RPMI7951 (cell line): ENCODE measurements at regions not wholly inside any gene's neighbourhood (a gene's known extent, or its start where the extent isn't known, plus 50 kb on each side); places are given as distances from the start of the nearest gene placed in this dataset.

Experiments
- DNase-seq: peaks from one replicate; pipeline ENCODE4 v3.0.0-alpha.2; 2012; ENCODE audit warnings: low read depth

DNA sequence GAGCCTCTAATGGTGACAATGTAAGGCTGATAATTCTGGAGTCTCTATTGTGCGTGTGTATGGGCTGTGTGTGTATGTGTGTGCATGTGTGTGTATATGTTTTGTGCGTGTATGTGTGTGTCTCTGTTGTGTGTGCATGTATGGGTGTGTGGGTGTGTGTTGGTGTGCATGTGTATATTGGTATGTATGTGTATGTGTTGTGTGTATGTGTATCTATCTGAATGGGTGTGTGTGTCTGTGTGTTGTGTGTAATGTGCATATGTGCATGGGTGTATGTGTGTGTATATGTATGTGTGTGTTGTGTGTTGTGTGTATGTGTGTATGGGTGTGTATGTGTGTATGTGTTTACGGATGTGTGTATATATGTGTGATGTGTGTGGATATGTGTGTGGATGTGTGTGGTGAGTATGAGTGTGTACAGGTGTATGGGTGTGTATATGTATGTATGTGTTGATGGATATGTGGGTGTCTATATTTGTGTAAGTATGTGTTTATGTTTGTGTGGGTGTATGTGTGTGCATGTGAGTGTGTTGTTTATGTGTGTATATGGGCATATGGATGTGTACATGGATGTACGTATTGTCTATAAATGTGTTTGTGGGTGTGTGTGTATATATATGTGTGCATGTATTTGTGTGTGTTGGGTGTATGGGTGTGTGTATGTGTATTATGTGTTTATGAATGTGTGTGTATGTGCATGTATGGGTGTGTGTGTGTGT is 366.7 kb downstream of the UQCRFS1 start:
- no peak for DNase-seq

DNA sequence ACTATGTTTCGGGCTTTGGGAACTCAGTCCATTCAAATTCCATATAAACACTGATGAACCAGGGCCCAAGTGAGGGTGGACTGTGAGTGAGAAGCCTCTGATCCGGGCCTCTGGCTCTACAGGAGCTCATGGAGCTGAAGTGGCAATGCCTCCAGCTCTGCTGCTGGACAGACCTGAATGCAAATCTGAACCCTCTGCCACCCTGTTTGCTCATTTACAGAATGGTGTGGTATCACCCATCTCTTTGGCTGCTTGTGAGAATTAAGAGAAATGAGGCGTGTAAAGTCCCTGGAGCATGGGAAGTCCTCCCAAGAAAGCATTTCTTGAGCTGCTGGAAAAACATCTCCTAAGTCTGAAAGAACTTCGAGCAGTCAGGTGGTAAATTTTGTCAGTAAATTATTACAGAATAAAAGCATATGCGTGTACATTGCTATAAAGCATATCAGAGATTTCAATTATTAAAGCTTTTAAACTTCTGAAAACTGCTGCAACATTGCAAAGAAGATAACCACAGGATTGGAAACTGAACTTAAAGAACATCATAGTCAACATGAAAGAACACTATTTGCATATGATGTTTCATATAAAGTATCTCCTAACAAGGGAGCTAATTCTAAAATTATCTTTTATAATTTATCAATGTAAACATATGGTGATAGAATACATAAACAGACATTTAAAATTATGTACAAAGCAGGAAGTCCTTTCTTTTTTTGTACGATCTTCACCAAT is 369.0 kb downstream of the UQCRFS1 start:
- no peak for DNase-seq

DNA sequence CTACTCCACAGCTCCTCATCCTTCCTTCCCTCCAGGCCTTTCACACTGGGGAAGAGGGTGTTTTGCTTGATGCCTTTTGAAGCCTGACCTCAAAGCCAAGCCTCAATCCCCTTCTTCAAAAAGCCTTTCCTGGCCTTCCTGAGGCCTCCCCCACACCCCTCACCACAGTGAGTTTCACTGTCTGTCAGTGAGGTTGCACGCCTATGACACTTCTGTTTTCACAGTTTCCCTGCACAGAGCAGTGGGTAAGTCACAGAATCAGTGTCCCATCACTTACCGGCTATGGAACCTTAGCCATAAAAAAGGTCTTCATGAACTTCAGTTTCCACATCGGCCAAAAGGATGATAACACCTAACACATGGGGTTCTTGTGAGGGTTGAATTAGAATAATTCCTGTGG is 371.4 kb downstream of the UQCRFS1 start:
- no peak for DNase-seq

DNA sequence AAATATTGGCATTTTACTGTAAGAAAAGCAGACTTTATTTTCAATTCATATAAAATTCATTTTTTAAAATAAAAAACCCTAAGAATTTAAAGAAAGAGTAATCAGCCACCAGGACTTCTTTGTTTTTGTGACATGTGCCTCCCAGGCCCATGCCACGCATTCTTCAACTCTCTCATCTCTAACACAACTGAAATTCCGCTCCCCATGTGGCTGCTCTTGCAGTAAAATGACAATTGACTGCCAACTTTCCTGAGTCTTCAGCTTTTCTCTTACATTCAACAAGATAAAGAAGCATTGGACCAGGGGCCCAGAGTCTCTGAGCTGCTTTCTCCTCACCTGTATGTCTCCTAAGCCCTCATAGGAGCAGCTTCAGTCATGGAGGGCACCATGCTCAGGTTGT is 372.1 kb downstream of the UQCRFS1 start:
- DNase-seq, result no peak

DNA sequence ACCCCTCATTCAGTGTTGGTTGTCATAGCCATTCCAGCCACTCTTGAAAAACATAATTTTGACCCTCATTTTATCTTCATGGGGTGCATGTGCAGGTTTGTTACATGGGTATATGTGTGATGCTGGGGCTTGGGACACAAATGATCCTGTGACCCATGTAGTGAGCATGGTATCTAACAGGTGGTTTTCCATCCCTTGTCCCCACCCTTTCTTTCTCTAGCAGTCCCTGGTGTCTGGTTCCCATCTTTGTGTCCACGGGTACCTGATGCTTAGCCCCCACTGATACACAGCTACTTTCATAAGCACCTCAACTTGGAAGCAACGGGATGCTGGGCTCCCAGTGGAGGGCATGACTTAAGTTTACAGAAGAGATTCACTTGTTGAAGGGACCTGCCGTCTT is 373.5 kb downstream of the UQCRFS1 start:
- no peak for DNase-seq

DNA sequence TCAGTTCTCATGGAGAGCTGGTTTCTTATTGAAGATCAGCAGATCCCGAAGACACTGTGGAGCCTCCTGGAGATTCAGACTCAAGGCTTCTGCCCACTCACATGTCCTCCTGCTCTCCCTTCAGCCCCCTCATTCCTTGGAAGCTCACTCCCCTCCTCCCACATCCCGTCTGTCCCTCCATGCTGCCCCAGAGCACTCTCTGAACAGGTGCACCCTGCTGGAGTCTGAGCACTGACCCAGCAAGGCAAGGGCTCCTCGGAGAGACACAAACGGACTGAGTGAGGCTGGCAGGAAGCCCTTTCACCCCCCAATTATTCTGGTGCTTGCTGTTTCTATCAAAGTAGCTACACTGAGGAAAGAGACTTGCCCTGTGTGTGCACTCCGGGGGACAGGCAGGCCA is 374.0 kb downstream of the UQCRFS1 start:
- no peak for DNase-seq

DNA sequence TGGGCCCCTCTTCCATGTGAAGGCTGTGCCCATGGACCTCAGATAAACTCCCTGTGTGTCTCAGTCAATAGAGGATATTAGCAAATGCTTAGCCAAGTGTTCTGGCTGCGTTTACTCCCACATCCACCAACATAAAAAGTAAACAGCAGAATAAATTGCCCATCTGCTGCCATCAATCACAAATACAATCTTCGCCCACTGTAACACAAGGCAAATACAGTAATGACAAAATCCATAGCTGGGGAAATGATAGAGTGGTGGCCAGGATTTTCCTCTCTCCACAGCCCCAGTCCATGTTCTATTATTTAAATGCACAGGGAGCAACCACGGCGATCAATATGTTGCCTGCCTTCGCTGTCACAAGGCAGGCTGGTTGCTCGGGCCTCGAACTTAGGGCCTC is 376.5 kb downstream of the UQCRFS1 start:
- DNase-seq, result no peak

DNA sequence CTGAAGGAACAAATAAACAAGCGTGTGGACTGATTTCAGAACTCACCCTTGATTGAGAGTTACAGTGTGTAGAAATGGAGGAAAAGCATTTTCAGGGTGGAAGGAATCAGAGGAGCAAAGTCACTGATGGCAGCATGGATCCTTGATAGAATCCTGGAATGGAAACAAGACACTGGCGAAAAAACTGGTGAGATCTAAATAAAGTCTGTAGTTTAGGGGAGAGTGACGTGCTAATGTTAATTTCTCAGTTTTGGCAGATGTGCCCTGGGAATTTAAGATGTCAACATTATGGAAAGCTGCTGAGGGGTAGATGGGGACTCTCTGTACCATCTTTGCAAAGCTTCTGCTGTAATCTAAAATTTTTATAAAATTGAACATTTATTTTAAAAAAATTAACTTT is 378.0 kb downstream of the UQCRFS1 start:
- DNase-seq, result no peak

DNA sequence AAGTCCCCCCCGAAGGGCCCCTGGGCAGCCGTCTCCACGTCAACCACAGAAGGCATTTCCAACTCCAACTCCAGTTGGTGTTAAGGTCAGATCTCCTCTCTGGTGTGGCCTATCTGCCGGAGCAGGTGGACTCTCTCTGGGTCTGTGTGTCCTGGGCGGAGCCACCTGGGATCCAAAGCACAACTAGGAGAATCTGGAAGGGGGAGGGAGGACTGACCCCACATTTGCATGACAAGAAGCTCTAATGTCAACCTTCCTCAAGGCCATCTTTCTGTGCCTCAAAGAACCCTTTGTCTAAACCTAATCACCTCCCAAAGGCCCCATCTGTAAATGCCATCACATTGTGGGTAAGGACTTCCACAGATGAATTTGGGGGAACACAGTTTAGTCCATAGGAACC is 381.5 kb downstream of the UQCRFS1 start:
- DNase-seq, result no peak

DNA sequence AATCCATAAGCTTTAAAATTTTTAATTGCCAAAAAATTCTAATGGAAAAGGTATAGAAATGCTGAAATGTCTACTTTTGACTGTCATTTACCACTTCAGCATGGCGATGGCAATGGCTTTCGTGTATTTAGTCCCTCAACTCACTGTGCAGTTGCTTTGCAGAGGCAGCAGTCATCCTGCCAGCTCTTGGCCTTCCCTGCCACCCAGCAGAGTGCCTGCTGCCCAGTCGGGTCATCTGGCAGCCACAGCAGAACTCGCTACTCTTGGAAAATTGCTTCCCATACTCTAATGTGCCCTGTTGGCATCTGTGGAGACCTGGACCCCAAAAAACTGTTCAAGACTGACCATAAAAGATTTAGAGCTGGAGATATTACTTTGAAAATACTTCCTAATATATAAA is 383.2 kb downstream of the UQCRFS1 start:
- no peak for DNase-seq

DNA sequence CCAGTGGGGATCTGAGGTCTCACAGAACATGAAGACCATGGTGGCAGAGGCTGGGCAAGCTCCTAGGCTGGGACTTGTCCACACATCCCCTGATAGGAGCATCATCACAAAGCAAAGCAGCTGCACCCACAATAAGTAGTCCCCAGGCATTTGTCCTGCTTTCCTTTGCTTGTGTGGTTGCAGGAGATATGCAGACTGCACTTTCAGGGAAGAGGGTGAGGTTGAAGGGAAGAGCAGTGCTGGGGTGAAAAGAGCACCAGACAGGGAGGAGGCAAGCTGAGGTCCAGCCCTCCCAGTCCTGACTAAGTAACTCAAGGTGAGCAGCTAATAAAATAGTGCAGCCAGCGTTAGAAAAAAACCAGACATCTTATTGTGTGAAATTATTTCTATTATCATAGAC is 383.6 kb downstream of the UQCRFS1 start:
- DNase-seq, result no peak

DNA sequence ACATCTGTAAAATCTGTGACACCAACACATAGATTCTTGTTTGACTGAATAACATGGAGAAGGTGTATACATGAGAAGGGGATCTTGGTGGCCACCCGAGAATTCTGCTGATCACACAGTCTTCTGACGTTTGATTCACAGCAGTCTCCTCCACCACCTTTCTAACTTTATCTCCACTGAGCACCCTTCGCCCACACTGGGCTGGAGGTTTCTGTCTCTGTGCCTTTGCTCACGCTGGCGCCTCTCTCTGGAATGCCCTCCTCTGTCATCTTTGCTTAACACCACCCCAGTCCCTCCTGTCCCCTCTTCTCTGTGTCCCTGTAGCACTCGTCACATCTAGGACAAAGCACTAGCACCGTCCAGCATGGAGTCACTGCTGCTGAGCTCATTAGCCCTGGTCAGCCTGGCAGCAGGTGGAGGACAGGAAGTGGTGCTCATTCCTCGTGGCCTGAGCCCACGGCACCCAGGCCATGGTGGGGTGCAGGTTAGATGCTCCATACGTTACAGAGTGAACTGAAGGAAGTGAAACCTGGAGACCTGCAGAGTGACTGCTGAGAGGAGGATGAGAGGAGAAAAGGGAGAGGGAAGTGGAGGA is 384.6 kb downstream of the UQCRFS1 start:
- no peak for DNase-seq

DNA sequence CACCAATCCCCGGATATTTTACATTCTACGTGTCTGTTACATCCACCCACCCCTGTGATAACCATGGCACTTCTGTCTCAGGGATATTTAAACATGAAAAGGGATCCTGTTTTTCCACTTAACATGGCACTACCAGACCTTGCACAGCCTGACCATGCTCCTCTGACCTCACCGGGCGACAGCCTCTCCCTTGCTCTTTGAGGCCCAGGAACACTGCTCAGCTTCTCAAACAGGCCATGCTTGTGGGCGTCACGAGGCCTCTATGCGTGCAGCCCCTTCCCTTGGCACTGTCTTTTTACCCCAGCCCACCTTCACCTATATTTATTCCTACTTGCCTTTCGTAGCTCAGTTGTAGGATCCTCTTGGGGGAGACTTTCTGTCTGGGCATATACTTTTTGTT is 385.6 kb downstream of the UQCRFS1 start:
- DNase-seq, result no peak

DNA sequence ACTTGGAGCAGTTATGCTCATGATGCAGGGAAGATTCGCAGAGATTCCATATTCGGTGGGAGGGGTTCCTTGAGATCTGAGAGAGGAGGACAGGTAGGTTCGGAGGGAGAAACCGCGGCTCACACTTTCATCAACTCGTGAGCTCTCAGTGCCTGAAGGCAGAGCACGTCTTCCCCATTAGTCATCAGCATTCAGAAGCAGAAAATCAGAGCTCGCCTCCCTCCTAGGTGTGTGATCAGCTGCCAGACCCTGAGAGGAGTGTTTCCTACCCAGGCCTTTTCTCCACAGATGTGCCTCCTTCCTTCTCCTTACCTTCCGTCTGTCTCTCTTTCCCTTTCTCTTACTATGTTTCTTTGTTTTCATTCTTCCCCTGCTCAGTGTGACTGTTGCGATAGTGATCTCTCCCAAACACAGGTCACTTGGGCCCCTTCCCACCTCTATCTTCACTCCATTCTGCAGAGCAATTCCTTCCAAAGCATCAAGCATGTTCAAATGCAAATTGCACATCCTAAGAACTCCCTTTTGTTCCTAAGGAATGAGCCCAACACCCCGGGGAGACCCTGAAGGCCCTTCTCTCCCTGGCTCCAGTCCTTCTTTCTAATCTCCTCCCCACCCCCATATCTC is 389.5 kb downstream of the UQCRFS1 start:
- no peak for DNase-seq

DNA sequence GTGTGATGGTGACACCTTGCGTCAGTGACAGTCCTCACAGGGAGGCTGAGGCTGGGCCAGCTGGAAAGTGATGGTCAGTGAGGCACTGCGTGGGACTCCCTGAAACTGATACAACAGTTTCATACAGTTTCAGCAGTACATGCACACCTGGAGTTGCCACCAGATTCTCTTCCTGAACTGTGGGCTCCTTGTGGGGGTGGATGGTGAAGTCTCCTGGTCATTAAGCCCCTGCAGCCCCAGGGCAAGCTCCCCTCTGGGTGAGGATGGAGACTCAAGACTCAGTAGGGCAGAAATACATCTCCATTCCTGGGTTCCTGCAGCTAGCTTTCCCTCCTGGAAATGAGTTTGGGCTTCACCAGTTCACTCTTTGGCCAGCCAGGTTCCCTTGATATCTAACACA is 392.7 kb downstream of the UQCRFS1 start:
- DNase-seq, result no peak

DNA sequence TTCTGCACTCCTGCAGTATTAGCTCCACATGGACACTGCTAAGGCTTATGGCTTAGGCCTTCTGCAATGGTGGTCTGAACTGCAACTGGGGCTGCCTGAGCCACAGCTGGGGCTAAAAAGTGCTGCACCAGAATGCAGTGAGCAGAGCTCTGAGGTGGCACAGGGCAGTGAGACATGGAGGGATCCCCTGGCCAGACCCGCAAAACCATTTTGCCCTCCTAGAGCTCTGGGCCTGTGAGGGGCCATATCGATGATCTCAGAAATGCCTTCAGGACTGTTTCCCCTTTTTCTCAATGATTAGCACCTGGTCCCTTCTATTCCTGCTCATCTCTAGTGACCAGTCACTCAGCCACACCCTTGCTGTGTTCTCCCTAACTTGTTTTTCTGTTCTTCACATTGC is 397.7 kb downstream of the UQCRFS1 start:
- no peak for DNase-seq

DNA sequence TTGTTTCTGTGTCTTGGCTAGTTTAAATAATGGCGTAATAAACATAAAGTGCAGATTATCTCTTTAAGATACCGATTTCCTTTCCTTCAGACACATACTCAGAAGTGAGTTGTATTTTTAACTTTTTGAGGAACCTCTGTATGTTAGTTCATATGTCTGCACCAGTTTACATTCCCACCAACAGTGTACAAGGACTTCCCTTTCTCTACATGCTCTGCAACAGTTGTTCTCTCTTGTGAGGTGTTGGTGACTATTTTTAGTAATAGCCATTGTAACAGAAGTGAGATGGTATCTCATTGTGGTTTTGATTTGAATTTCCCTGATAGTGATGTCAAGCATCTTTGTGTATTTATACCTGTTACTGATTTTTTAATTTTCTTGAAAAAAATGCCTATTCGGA is 418.6 kb downstream of the UQCRFS1 start:
- DNase-seq, result no peak

DNA sequence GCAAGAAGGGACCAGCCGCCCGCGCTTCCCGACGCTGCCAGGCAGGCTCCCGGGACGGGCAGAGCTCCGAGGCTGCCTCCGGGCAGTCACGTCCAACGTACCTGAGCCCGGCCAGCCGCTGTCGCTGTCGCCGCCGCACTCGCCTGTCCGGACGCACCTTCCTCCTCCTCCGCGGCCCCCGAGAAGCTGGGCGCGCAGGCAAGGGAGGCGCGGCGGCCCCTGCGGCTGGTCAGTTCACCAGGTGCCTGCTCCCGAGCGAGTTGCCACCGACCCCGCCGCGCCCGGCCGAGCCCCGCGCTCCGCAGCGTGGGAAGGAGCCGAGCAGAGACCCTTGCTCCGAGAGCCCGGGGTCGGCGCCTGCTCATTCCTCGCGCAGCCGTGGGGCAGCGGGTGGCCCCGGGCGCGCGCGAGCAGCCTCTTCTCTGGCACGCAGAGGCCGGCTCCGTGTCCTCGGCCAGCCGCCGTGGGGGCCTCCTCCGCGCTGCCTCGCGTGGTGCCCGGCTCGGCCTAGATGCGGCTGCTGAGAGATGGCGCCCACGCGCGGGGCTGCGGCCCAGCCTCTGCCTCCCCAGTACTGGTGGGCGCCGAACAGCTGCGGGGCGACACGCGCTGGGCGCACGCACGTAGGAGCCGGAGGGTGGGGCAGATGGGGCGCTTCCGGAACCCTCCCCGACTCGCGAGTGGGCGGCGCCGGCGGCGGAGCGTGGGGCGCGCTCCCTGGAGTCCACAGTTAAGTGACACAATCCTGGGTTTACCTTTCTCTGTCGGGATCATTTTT is 419.4 kb downstream of the UQCRFS1 start:
- DNase-seq, result no peak

DNA sequence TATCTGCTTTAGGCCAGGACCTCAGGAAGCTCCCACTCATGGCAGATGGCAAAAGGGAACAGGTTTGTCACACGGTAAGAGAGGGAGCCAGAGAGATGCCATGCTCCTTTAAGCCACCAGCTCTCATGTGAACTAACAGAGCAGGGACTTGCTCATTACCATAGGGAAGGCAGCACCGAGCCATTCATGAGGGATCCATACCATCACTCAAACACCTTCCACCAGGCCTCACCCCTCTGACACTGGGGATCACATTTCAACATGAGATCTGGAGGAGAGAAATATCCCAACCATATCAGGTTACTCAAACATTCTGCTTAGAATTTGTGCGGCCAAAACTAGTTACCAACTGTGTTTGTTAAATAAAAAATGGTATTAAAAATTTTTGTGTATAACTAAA is 427.0 kb downstream of the UQCRFS1 start:
- no peak for DNase-seq

DNA sequence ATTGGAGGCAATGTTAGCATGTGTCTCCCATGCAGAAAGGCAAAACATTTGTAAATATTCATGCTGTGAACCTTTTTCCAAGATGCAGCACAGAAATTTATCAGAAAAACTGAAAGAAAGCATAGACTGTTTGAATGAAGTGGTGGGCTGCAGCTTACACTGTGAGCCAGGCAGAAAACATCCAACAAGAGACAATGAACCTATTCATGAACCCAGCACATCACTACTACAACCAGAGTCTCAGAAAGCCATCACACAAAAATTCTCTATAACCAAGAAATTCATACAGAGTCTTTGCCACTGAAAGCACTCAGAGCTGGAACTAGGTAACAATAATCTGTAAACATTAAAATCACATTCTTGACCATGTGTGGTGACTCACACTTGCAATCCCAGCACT is 448.9 kb downstream of the UQCRFS1 start:
- no peak for DNase-seq

DNA sequence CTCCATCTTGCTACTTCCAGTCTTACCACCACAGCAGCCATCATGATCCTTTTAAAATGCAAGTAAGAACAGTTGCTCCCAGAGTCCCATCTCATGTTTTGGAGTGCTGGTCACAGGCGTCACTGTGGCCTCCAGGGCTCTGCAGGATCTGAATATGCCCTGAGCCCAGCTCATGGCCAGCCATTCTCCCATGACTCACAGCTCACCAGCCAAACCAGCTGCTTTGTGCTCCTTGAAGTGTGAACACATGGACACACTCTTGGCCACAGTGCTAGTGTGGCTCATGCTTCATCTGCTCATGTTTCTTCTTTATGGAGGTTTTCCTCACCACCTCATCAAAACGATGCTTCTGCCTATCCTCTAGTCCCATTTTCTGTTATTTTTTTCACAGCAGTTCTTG is 466.5 kb downstream of the UQCRFS1 start:
- no peak for DNase-seq

DNA sequence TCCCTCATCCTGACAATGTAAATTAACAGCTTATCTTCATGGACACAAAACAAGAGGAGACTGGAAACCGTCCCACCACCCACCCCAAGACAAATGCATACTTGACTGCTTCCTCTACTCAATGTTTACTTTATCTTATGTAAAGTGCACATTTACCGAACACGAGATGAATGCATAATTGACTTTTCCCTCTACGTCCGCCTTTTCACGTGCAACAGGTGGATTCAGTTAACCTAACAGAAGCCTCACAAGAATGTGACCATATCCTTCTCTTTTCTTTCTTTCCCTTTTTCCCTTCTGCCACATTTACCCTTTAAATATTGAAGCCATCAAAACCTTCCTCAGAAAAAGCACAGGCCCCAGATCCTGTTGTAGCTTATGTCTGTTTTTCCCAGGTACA is 468.0 kb downstream of the UQCRFS1 start:
- no peak for DNase-seq
